Urothelium cell line (cell line): ENCODE measurements at regions not wholly inside any gene's neighbourhood (a gene's known extent, or its start where the extent isn't known, plus 50 kb on each side); places are given as distances from the start of the nearest gene placed in this dataset.
"Not testable (repeated sequence)": the region's sequence is repeated elsewhere in the genome, so short reads cannot be mapped to it uniquely, and the experiment has no call there.

ENCODE experiments used
- DNase-seq: peaks from one replicate; pipeline ENCODE4 v3.0.0; 2011; ENCODE audit warnings: low spot score, mixed read lengths
- FAIRE-seq: peaks from 2 replicates; lab custom pipeline; 2011; peaks lifted over from hg19 to GRCh38; lab: Jason Lieb, UNC

DNA sequence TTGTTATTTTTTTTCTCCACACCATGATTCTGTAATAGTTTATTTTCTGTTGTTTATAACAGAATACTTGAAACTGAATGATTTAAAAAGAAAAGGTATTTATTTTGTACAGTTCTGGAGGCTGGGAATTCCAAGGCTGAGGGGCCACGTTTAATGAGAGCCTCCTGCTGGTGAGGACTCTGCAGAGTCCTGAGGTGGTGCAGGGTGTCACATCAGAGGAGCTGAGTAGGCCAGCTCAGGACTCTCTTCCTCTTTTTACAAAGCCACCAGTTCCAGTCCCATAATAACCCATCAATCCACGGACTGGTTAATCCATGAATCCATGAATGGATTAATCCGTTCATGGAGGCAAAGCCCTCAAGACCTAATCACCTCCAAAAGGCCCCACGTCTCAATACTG is 71.6 kb downstream of the TFAP2A start:
- DNase-seq (no peak), FAIRE-seq (no peak)

DNA sequence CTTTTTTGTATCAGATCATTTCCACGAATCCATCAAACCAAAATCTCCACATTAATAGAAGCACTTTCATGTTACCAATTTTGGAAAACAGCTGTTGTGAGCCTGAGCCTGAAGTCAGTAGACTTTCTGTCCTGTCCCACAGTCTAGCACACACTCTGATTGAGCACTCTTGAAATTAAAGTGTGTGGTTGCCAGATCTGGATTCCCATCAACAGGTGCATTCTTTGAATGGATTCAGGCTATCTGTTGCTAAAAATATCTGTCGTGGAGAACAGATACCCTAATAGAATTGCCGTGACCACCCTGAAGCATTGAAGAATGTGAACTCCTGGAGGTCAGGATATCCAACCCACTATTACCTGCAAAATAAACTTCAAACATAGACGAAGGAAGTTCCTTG is 73.3 kb downstream of the TFAP2A start:
- DNase-seq (no peak), FAIRE-seq (no peak)

DNA sequence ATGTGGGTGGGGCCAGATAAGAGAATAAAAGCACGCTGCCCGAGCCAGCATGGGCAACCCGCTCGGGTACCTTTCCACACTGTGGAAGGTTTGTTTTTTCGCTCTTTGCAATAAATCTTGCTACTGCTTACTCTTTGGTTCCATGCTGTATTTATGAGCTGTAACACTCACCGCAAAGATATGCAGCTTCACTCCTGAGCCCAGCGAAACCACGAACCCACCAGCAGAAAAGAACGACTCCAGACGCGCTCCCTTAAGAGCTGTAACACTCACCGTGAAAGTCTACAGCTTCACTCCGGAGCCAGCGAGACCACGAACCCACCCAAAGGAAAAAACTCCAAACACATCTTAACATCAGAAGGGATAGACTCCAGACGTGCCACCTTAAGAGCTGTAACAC is 76.7 kb downstream of the TFAP2A start:
- FAIRE-seq: no peak
- DNase-seq: no peak

DNA sequence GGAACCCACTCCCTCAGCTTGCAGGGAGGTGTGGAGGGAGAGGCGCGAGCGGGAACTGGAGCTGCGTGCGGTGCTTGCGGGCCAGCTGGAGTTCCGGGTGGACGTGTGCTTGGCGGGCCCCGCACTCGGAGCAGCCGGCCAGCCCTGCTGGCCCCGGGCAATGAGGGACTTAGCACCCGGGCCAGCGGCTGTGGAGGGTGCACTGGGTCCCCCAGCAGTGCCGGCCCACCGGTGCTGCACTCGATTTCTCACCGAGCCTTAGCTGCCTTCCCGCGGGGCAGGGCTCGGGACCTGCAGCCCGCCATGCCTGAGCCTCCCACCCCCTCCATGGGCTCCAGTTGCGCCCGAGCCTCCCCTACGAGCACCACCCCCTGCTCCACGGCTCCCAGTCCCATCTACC is 77.5 kb downstream of the TFAP2A start:
- FAIRE-seq, DNase-seq: not testable (repeated sequence)

DNA sequence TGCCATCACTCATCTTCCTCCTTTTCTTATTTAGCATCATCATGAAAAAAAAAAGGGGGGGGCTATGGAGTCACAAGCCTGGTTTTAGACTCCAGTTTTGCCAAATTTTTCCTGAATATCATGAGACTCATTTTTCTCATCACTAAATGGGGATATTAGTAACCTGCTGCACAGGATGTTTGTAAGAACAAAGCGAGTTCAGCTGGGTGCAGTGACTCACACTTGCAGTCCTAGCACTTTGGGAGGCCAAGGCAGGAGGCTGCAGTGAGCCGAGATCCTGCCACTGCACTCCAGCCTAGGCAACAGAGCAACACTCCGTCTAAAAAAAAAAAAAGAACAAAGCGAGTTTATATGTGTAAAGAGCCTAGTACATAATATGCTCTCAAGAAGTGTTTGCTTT is 82.8 kb downstream of the TFAP2A start:
- DNase-seq: no peak
- FAIRE-seq: no peak

DNA sequence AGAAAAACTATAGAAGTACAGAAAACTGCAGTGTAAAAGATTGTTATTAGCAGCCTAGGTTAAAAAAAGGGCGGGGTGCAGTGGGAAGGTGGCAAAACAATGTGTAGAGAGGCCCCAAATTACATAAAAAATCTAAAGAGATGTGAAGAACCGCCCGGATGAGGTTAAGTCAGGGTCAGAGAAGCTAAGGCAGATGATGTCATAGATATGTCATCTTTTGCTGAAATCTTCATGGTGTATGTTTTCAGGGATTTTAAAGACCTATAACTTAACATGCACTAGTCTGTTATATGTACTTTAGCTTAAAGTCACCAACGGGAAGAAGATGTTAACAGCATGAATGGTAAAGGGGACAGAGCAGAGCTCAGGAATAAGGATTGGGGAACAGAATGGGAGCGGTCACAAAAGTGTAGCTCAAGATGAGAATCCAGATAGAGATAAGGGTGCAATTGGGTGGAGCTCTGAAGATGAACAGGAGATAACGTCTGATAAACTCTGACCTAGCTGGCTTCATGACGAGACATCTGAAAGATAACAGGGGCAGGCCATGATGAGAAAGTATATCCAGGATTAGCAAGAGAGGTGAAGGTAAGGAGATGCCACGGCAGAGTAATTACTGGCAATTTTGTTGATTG is 83.4 kb downstream of the TFAP2A start:
- no peak for DNase-seq
- FAIRE-seq: no peak

DNA sequence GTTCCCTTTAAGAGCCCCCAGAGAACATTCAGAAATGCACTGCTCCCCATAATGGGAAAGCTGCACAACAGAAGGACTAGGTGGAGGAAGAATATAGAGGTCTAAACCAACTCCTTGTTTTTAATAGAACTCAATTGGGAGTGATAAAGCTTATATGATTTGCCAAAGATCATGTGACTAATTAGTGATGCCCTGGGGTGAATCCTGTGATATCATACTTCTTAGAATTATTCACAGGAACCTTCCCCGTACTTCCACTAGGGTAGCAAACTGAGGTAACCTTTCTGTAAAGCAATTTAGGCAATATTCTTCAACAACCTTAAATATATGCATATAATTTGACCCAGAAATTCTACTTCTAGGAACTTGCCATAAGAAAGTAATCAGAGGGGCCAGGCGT is 84.4 kb downstream of the TFAP2A start:
- FAIRE-seq: no peak
- DNase-seq: no peak

DNA sequence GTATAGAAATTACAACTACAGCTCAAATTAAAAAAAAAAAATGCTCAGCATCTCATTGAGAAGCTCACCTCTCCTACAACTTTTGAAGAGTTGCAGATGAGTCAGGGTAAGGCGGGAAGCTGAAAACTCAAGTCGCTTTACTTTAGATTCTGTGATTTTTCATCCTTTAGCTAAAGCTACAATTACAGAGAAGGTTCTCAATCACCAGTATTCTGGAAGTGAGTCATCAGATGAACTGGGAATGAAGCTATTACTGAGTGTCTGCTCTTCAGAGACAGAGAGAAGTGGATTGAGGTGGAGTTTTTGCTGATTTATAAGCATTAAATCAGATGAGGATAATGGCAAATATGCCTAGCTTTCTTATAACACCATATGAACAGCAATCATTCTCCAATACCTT is 91.9 kb downstream of the TFAP2A start:
- FAIRE-seq (no peak), DNase-seq (no peak)

DNA sequence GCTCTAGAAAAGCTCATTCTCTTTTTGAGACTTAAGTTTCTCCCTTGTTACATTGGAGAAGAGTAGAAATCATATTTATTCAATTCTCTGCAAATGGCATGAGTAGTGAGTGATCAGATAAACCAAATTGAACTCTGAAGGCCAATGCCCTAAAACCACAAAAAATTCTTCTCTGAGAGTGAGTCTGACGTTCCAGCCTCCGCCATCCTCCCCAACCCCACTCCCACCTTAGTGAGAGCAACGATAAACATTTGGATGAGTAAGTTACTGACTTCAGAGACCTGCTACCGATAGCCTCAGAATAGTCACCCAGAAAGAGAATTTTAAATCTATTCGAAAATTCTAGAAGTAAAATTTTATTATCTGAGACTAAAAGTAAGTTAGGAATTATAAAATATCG is 94.6 kb downstream of the TFAP2A start:
- DNase-seq (no peak), FAIRE-seq (no peak)

DNA sequence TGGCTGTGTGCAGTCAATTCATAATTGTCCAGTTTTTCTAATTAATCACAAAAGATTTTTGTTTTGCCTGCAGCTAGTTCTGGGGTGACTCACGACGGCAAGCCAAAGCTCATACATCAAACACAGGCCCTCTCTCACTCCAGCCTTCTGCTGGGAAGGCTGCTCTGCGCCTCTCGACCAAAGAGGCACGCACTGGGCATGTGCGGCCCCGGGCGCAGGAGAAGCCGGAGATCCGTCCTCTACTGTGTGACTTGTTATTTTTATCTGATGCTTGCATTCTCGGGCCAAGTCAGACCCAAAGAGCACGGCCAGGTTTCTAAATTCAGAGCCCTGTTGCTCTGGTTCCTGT is 98.5 kb downstream of the TFAP2A start:
- DNase-seq (peak; percentile 73), FAIRE-seq (no peak)

DNA sequence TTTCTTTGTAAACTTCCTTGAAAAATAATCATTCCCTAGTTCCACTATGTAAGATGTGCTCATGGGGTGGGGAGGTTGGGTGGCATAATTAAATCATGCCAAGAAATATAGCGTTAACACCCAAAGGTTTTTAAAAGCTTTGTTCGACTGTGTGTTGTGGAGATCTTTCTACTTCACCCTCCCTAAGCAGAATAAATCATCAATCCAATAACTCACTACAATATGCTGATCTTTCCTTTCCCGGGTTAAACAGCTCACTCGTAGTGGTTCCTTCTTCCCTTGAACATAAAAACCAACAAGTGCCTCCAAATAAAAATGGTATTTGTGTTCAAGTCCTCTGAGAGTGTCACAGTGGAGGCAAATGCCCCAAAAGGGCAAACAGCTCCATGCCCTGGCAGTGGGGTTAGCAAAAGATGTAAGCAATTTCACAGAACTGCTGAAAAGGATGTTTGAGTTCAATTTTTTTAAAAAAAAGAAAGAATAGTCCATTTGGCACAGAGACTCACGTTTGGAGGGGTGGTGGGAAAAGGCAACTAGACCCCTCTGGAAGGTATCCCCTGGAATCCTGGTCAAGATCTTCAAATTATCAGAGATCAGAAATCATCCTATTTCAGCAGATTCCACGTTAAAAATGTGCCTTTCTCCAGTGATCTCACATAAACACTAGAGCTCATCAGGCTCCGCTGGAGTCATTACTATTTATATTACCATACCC is 99.1 kb downstream of the TFAP2A start:
- no peak for DNase-seq
- FAIRE-seq: no peak

DNA sequence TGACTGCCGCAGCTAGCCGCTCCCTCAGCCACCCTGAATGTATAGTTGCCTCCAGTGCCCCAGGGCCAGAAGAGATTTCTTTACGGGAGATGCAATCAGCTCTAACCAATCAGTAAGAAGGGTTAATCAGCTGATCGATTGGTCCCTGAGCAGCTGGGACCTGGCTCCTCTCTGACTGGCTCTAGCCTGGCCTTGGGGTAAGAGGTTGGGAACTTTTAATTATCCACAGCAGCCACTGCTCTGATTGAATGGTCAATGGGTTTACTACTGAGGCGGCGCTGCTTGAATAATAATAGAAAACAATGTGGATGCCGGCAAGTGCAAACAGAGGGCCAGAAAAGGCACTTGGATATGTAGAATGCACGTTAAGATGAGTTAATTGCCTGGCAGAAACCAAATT is 99.8 kb downstream of the TFAP2A start:
- FAIRE-seq (no peak), DNase-seq (no peak)

DNA sequence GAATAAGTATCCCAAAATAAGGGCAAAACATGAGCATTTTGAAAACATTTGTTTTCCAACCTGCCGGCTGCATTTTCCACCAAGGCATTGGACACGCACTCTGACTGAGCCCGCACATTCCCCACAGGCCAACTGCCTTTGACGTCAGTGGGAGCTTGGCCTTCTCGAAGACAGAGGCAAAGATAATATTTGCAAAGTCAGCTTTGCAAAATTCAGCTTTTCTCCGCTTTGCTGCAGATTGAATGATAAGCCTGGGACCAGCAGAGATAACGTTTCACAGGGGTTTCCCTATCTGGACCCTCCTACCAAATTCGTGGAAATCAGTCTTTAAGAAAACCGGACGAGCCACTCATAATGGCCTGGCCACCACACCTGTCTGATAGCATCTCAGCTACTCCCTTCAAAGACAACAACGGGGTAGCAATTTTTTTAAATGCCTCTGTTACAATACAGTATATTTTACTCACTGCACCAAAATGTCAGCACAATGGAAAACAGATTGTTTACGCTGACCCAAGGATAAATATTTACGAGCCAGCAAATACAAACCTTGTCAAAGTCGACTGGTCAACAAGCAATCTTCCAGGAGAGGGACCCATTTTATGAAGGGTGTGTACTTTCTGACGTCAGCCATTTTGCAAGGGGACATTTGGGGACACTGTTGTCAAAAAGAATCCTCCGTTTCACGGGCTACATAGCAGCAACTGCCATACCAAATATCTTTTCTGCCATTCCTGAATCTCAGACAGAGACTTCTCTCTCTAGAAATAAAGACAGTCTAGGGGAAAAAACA is 100.5 kb downstream of the TFAP2A start:
- no peak for FAIRE-seq
- no peak for DNase-seq

DNA sequence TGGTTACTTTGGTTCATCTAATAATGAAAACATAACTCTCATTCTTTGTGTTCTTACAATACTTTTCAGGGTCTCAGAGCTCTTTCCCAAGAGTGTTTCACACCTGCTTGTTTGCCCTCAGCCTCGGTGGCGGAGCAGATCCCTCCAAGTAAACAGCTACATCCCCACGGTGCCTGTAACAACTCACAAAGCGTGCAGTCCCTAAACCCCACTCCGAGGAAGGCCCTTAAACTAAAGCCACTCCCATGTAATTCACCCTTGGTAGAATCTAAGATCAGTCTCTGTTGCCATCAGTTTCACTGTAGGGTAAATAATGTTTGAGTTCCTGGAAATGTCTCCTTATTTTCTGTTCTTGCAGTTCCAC is 101.1 kb downstream of the TFAP2A start:
- no peak for FAIRE-seq
- no peak for DNase-seq

DNA sequence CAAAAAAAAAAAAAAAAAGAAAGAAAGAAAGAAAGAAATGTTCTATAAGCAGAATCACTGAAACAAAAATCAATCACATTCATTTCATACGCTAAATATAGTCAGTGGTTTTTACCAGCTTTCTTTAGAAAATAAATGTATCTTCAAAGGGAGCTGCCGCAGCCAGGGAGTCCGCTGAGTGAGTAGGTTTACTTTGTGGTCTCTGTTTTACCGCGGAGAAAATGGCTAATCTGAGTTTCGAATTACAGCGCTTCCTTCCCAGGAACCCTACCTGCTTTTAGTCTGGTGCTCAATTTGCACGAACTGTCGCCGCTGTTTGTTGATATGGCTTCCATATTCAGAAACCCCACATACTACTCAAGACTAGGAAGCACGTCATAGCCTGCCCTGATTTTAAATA is 102.4 kb downstream of the TFAP2A start:
- DNase-seq: peak; percentile 42

DNA sequence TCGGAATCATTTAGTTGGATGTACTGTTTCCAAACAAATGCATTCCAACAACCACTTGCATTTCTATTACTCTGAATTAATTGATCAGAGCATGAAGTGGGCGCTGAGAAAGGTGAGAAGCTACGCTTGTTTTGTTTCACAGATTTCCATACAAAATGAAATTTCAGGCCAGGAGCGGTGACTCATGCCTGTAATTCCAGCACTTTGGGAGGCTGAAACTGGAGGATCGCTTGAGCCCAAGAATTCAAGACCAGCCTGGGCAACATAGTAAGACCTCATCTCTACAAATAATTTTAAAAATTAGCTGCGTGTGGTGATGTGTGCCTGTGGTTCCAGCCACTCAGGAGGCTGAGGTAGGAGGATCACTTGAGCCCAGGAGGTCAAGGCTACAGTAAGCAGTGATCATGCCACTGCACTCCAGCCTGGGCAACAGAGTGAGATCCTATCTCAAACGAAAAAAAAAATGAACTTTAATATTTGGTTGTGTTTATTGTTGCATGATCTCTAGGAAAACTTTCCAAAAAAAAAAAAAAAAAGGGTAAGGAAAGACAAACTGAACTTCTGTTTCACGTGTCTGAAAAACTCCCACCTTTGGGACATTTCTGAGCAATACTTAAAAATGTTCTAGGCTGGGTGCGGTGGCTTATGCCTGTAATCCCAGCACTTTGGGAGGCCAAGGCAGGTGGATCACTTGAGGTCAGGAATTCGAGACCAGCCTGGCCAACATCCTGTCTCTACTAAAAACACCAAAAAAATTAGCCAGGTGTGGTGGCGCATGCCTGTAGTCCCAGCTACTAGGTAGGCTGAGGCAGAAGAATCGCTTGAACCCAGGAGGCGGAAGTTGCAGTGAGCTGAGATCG is 103.1 kb downstream of the TFAP2A start:
- DNase-seq, FAIRE-seq: not testable (repeated sequence)

More for the DNA sequence above, 102.4 kb downstream of the TFAP2A start:
- no peak for FAIRE-seq

DNA sequence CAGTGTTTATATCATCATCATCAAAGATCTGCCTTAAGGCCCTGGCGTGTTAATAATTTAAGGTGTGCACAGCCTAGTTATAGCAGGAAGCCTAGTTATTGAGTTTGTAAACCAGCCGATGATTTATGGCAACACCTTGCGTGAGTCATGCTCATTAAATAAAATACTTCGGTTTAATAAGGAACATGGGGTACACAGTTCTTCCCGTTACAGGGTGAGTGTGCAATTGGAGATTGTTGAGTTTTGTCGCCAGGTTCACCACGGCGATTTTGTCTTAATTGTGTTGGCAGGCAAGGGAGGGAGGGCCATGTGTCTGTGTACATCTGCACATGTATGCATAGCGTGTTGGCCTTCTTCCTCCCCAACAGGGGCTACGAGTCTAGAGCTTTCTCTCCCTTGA is 104.0 kb downstream of the TFAP2A start:
- no peak for FAIRE-seq
- no peak for DNase-seq

DNA sequence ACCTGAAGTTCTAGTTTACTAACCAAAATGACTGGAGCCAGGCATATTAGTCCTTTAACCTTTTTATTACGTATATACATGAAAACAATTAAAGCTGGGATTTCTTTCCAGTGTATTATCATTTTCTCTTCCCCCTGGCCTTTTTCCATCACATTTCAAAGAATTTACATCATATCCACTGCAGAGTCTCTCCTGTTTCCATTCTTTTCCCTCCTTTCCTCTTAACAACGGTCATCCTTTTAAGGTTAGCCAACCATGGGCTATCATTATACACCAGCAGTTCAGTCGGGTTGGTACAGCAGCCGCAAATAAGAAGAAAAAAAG is 104.6 kb downstream of the TFAP2A start:
- no peak for FAIRE-seq
- DNase-seq: no peak

DNA sequence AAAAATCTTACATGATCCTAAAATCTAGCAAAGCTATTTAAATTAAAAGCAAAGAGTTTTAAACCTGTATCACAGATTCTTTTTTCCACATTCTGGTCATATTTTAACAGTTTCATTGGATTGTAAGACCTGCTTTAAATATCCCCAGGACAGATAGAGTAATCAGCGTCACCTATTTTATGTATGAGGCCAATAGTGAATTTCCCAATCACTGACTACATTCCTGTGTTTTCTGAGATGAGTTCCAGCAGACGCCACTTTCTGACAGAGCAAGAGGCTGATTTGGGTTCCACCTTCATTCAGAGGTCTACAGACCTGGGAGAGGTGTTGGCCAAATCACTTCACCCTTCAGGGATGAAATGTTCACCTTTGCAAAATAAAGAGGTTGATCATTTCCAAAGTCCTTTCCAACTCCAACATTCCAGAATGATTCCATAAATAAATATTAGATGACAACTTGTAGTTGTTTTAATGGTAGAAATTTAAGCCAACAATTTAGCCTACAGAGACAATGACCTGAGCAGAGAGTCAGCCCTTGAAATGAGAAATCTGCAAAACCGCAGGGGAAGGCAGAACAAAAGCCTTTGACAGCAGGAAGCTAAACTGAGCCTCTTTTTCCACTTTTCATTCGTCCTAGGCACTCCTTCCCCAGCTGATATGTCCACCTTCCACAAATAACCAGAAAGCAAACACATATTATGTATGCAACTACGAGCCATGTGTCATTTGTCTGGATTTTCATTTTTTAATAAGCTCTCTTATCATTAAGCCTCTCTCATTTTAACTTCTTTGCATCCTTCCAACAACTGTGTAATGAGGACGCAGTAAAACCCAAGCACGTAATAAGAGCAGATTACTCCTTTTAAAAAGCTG is 105.2 kb downstream of the TFAP2A start:
- FAIRE-seq: no peak
- no peak for DNase-seq

DNA sequence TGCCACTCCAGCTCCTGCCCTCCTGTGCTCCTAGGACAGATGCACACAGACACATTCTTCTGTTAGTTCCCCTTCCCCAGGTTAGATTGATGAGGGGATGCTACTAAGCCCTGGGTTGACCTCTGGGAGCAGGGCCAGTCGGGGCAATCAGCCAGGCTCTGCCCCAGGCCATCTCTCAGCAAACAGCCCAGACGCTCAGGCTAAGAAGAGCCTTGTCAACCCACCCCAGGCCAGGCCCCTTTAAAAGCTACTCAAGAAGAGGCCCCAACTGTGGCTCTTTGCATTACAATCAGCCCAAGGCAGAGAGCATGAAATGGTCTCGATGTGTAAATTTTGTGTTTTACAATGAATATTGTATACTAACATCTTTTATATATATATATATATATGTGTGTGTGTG is 107.4 kb downstream of the TFAP2A start:
- FAIRE-seq: no peak
- DNase-seq: no peak
